K562 (cell line): ENCODE measurements at regions not wholly inside any gene's neighbourhood (a gene's known extent, or its start where the extent isn't known, plus 50 kb on each side); places are given as distances from the start of the nearest gene placed in this dataset.

ENCODE experiments used
- ATAC-seq: fragments of 200-7000 bp; cut with Tn5 transposase; 3 replicates; pipeline ENCODE4 v1.9.1; 2020; ENCODE audit warnings: moderate library complexity
- BruUV-seq: library from RNA; stranded (reverse); fragments of 400-500 nt; replicated peaks from 2 replicates; lab custom pipeline; 2021; lab: Mats Ljungman, UMichigan
- CTCF ChIA-PET: fragments of 300-600 bp; formaldehyde crosslinking; extraction: SDS; loops from one replicate; lab custom pipeline; 2021; ENCODE audit warnings: low intra/inter-chr PET ratio; lab: Yijun Ruan, JAX
- POLR2A ChIA-PET: fragments of 300-600, 350-650 bp; sonication (Branson Sonifier 250); formaldehyde crosslinking; extraction: SDS; loops from one replicate; lab custom pipeline; 2021; ENCODE audit warnings: antibody characterized with exemption, inconsistent platforms; lab: Yijun Ruan, JAX
- DNase-seq, 4 experiments: peaks; one replicate each; pipeline versions ENCODE4 v3.0.0 to v3.0.0-alpha.2; 2011 to 2018; ENCODE audit warnings: low spot score in 3 of 4, mixed read lengths in 3 of 4; ENCODE audit errors: extremely low read depth in 1 of 4
- FAIRE-seq: peaks from 2 replicates; lab custom pipeline; 2011; peaks lifted over from hg19 to GRCh38; lab: Jason Lieb, UNC
- H2AFZ ChIP-seq: 2 replicates; pipeline ENCODE4 v1.6.0; 2011; ENCODE audit warnings: low read depth, low read length, control low read depth, inconsistent platforms
- H3K27ac ChIP-seq: fragments of 200-600 bp; 3 replicates; pipeline ENCODE4 v1.8.0; 2011; ENCODE audit warnings: low read depth, mild to moderate bottlenecking, control low read depth, inconsistent platforms, low read length, moderate library complexity, mixed read lengths; ENCODE audit errors: extremely low read depth
- H3K27me3 ChIP-seq, 2 experiments: fragments of 300-600 bp in 1 of 2; 2 replicates in 1 of 2; 3 replicates in 1 of 2; pipeline versions ENCODE4 v1.6.0 to v1.8.0; 2011; ENCODE audit warnings: inconsistent platforms in 2 of 2, low read length in 2 of 2, mild to moderate bottlenecking in 1 of 2, mixed read lengths in 1 of 2, moderate library complexity in 1 of 2; ENCODE audit not compliant: control insufficient read depth in 2 of 2, insufficient read depth in 2 of 2
- H3K36me3 ChIP-seq: fragments of 300-600 bp; 3 replicates; pipeline ENCODE4 v1.8.0; 2011; ENCODE audit warnings: mild to moderate bottlenecking, low read length, inconsistent platforms; ENCODE audit not compliant: control insufficient read depth, insufficient read depth
- H3K4me1 ChIP-seq, 2 experiments: fragments of 200-600 bp in 1 of 2; replicated peaks in 1 of 2; 2 replicates in 1 of 2; 3 replicates in 1 of 2; pipeline versions ENCODE4 v1.5.1 to v1.8.0; 2011; ENCODE audit warnings: inconsistent platforms in 2 of 2, low read length in 2 of 2, mild to moderate bottlenecking in 1 of 2, mixed read lengths in 1 of 2, moderate library complexity in 1 of 2; ENCODE audit not compliant: control insufficient read depth in 2 of 2, insufficient read depth in 2 of 2
- H3K4me2 ChIP-seq: 2 replicates; pipeline ENCODE4 v1.6.1; 2011; ENCODE audit warnings: low read length, control low read depth, inconsistent platforms, mixed read lengths; ENCODE audit not compliant: insufficient read depth
- H3K4me3 ChIP-seq: fragments of 200-600 bp; sonication (generic), shearing (Covaris generic); 2 replicates; pipeline ENCODE4 v1.5.1; 2016; ENCODE audit warnings: control low read depth, inconsistent platforms
- H3K79me2 ChIP-seq: fragments of 200-600 bp; 3 replicates; pipeline ENCODE4 v1.8.0; 2011; ENCODE audit warnings: low read length, inconsistent platforms; ENCODE audit not compliant: control insufficient read depth, insufficient read depth
- H3K9ac ChIP-seq, 2 experiments: 2 replicates each; pipeline versions ENCODE4 v1.6.0 to v1.6.1; 2011; ENCODE audit warnings: low read depth in 2 of 2, low read length in 2 of 2, control low read depth in 1 of 2, inconsistent platforms in 1 of 2, mild to moderate bottlenecking in 1 of 2, mixed read lengths in 1 of 2; ENCODE audit not compliant: insufficient read depth in 1 of 2
- H3K9me1 ChIP-seq: one replicate; pipeline ENCODE4 v1.6.0; 2011; ENCODE audit warnings: inconsistent platforms, mild to moderate bottlenecking, low read length, moderate library complexity; ENCODE audit not compliant: control insufficient read depth, insufficient read depth
- H3K9me3 ChIP-seq: replicated peaks from 2 replicates; pipeline ENCODE4 v1.5.1; 2011; ENCODE audit warnings: low read depth, low read length, inconsistent platforms; ENCODE audit not compliant: control insufficient read depth, insufficient read depth
- H4K20me1 ChIP-seq: replicated peaks from 2 replicates; pipeline ENCODE4 v1.6.1; 2011; ENCODE audit warnings: low read length, inconsistent platforms, mixed read lengths; ENCODE audit not compliant: control insufficient read depth, insufficient read depth
- DPF2 ChIP-seq: fragments of 450-650 bp; IDR thresholded peaks from 2 replicates; pipeline ENCODE4 v1.6.1; 2016
- KDM4B ChIP-seq, 2 experiments: fragments of 450-650 bp in 1 of 2; sonication (generic) in 1 of 2; IDR thresholded peaks; 2 replicates each; pipeline ENCODE4 v1.6.1; 2016 to 2017; ENCODE audit warnings: borderline replicate concordance in 2 of 2, antibody characterized with exemption in 1 of 2, low read depth in 1 of 2, mild to moderate bottlenecking in 1 of 2
- MBD2 ChIP-seq: sonication (generic); IDR thresholded peaks from 2 replicates; pipeline ENCODE4 v1.6.1; 2016; ENCODE audit warnings: low read depth, borderline replicate concordance
- PCBP1 ChIP-seq: fragments of 200-400 bp; formaldehyde crosslinking; IDR thresholded peaks from 2 replicates; pipeline ENCODE4 v1.6.1; 2018; ENCODE audit warnings: mild to moderate bottlenecking, low read depth, low read length; ENCODE audit not compliant: poor library complexity, severe bottlenecking
- SMC3 ChIP-seq: conservative IDR thresholded peaks from 2 replicates; pipeline ENCODE4 v1.6.1; 2011; ENCODE audit warnings: low read depth, low read length, improper control_type of control experiment; ENCODE audit not compliant: insufficient read depth
- TAF7 ChIP-seq: fragments of 450-650 bp; IDR thresholded peaks from 2 replicates; pipeline ENCODE4 v1.6.1; 2016; ENCODE audit warnings: missing genetic modification characterization, missing compliant biosample characterization
- TCF7 ChIP-seq: sonication (generic); IDR thresholded peaks from 2 replicates; pipeline ENCODE4 v1.6.1; 2016; ENCODE audit warnings: antibody characterized with exemption, borderline replicate concordance
- ZFP30 ChIP-seq: fragments of 250-450 bp; sonication (Bioruptor Pico); IDR thresholded peaks from 2 replicates; pipeline ENCODE4 v1.8.0; 2022; ENCODE audit warnings: moderate library complexity, mild to moderate bottlenecking, inconsistent platforms, borderline replicate concordance
- ZKSCAN8 ChIP-seq: fragments of 200-800 bp; sonication (Bioruptor generic); IDR thresholded peaks from 2 replicates; pipeline ENCODE4 v1.6.1; 2016; ENCODE audit warnings: missing genetic modification characterization, missing compliant biosample characterization
- WGBS: fragments of 100-300 bp; shearing (Covaris generic); methylation state at CpG from one replicate; pipeline ENCODE4 v1.1.6; 2016; ENCODE audit warnings: low coverage, mixed read lengths; ENCODE audit not compliant: insufficient coverage; ENCODE audit errors: missing lambda C conversion rate; 5-methylcytosine and 5-hydroxymethylcytosine counted together
- in situ Hi-C: fragments of 300-500 bp; cut with MboI; formaldehyde crosslinking; loops from 4 replicates; pipeline ENCODE4 v1.15.0; 2018; ENCODE audit warnings: inconsistent platforms, mixed read lengths
- intact Hi-C: fragments of 100-400 bp; cut with micrococcal nuclease; formaldehyde crosslinking; loops from 2 replicates; pipeline ENCODE4 v1.14.2; 2022
- TF ChIP-seq, protein P1 (sequence below): fragments of 150-350 bp; conservative IDR thresholded peaks from 2 replicates; pipeline ENCODE4 v1.6.1; 2014; ENCODE audit warnings: low read length

DNA sequence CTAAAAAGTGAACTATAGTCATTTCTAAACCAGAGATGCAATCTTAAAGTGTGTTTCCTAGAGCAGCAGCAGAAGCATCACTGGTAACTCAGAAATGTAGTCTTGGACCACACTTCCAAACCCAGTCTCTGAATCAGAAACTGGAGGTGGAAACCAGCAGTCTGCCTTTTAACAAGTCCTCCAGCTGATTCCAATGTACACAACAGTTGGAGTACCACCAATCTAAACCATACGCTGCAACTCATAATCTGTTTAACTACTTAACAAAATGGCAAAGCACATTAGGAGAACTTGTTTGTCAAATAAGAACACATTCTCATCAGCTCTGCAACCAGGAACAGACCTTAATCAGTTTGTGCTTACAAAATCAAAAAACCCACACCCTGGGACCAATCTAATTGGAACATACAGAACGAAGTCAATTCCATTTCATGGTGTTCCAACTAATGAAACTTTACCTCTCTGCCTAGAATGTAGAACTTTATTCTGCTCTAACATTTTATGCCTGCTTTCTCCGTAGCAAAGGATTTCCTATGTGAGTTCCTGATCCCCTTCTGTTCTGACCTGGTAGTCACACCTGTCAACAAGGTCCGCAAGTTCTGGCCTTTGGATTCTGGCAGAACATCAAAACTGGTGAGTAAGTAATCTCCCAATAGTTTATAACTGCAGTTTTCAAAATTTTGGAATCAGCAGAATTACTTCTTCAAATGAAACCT lies 390.4 kb downstream of the HTR1B start:
- Histone ChIP-seq H3K36me3 (no peaks in the 10 kb centered on the region), H4K20me1 (no peaks in the 10 kb centered on the region), H3K9ac (no peak overlapping the region), H3K4me1 (no peaks in the 10 kb centered on the region), H3K27me3 (no peaks in the 10 kb centered on the region), H3K27ac (no peak overlapping the region), H3K79me2 (no peaks in the 10 kb centered on the region), H3K4me3 (no peak overlapping the region), H3K4me2 (no peak overlapping the region), H2AFZ (no peak overlapping the region), H3K9me3 (no peaks in the 10 kb centered on the region; the same call in 1 of the 2 replicates), H3K9me1 (no peaks in the 10 kb centered on the region)
- intact Hi-C loops (no loop called here), in situ Hi-C loops (no loop called here)
- CTCF ChIA-PET, result no interaction called here
- DNase-seq, result no peak
- POLR2A ChIA-PET, result no interaction called here
- no peak for ATAC-seq
- no peak for TF ChIP-seq SMC3
- no peak for TF ChIP-seq PCBP1
- TF ChIP-seq, protein P1, sequence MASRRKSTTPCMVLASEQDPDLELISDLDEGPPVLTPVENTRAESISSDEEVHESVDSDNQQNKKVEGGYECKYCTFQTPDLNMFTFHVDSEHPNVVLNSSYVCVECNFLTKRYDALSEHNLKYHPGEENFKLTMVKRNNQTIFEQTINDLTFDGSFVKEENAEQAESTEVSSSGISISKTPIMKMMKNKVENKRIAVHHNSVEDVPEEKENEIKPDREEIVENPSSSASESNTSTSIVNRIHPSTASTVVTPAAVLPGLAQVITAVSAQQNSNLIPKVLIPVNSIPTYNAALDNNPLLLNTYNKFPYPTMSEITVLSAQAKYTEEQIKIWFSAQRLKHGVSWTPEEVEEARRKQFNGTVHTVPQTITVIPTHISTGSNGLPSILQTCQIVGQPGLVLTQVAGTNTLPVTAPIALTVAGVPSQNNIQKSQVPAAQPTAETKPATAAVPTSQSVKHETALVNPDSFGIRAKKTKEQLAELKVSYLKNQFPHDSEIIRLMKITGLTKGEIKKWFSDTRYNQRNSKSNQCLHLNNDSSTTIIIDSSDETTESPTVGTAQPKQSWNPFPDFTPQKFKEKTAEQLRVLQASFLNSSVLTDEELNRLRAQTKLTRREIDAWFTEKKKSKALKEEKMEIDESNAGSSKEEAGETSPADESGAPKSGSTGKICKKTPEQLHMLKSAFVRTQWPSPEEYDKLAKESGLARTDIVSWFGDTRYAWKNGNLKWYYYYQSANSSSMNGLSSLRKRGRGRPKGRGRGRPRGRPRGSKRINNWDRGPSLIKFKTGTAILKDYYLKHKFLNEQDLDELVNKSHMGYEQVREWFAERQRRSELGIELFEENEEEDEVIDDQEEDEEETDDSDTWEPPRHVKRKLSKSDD, result no peak
- TF ChIP-seq TCF7, result no peak
- TF ChIP-seq KDM4B (IDR thresholded peaks at IDR 0.05; ENCODE audit: borderline replicate concordance in 2 of 2, low read depth in 1 of 2), result no peak
- TF ChIP-seq TAF7 (tag), result no peak
- no peak for TF ChIP-seq MBD2
- no peak for TF ChIP-seq ZKSCAN8 (CRISPR knock-in tag)
- no peak for TF ChIP-seq DPF2
- TF ChIP-seq ZFP30 (CRISPR knock-in tag), result no peak
- no peak for FAIRE-seq
- BruUV-seq, result no TSS peak
- 0% methylated on average over 4 of the region's 4 CpGs for WGBS
